Heart left ventricle (tissue), 16 donors: ENCODE measurements at regions not wholly inside any gene's neighbourhood (a gene's known extent, or its start where the extent isn't known, plus 50 kb on each side); places are given as distances from the start of the nearest gene placed in this dataset.

ENCODE experiments used
- ATAC-seq, 4 donors: fragments of 200-7000 bp; cut with Tn5 transposase; one replicate each; pipeline ENCODE4 v1.9.1; 2020 to 2022; ENCODE audit warnings: moderate library complexity in 4 of 4, mild to moderate bottlenecking in 3 of 4, moderate number of reproducible peaks in 1 of 4
- DNase-seq, 5 donors: peaks; one replicate each; pipeline ENCODE4 v3.0.0-alpha.2; 2020
- H3K27ac ChIP-seq, 12 donors: fragments of 200-600 bp; sonication (generic) in 4 of 12; one replicate each; pipeline versions ENCODE4 v1.5.0 to v1.8.0; 2016 to 2022; ENCODE audit warnings: mild to moderate bottlenecking in 2 of 12
- H3K27me3 ChIP-seq, 9 donors: fragments of 200-600 bp; sonication (generic) in 2 of 9; one replicate each; pipeline versions ENCODE4 v1.5.1 to v1.8.0; 2016 to 2022; ENCODE audit warnings: mild to moderate bottlenecking in 3 of 9
- H3K36me3 ChIP-seq, 9 donors: fragments of 200-600 bp; sonication (generic) in 2 of 9; one replicate each; pipeline versions ENCODE4 v1.5.0 to v1.8.0; 2018 to 2022; ENCODE audit warnings: mild to moderate bottlenecking in 2 of 9
- H3K4me1 ChIP-seq, 12 donors: fragments of 200-600 bp; sonication (generic) in 4 of 12; one replicate each; pipeline versions ENCODE4 v1.5.0 to v1.8.0; 2016 to 2022; ENCODE audit warnings: mild to moderate bottlenecking in 3 of 12
- H3K4me3 ChIP-seq, 12 donors: fragments of 200-600 bp; sonication (generic) in 4 of 12; one replicate each; pipeline versions ENCODE4 v1.5.0 to v1.8.0; 2017 to 2022; ENCODE audit warnings: mild to moderate bottlenecking in 9 of 12, moderate library complexity in 4 of 12
- H3K9me3 ChIP-seq, 12 donors: fragments of 200-600 bp; sonication (generic) in 4 of 12; one replicate each; pipeline versions ENCODE4 v1.5.0 to v1.8.0; 2016 to 2022; ENCODE audit warnings: mild to moderate bottlenecking in 1 of 12
- POLR2A ChIP-seq, 2 donors: fragments of 450-650 bp; IDR thresholded peaks; one replicate each; pipeline ENCODE4 v1.6.1; 2017; ENCODE audit warnings: antibody characterized with exemption in 2 of 2, mild to moderate bottlenecking in 2 of 2, moderate library complexity in 2 of 2
- WGBS, 4 donors: extraction: QIAGEN DNeasy Blood & Tissue Kit in 2 of 4; methylation state at CpG; one replicate each; pipeline versions ENCODE4 v1.1.5 to v1.1.7; 2013 to 2018; 5-methylcytosine and 5-hydroxymethylcytosine counted together
- intact Hi-C, 10 donors: fragments of 100-400 bp; cut with DNase I; formaldehyde crosslinking; loops; one replicate each; pipeline versions ENCODE4 v1.11.1 to v1.14.2; 2022
- TF ChIP-seq, protein P1 (sequence below), 12 donors: fragments of 200-600 bp; sonication (generic) in 4 of 12; IDR thresholded peaks; one replicate each; pipeline versions ENCODE4 v1.5.0 to v1.8.0; 2018 to 2022; ENCODE audit warnings: antibody characterized with exemption in 12 of 12, mild to moderate bottlenecking in 5 of 12
- donor health status: ischemic (EF 13 %, LVEDD 7.1; RV severe dilation, severe dysfunction).
- donor health status: healthy with polysubstance abuse.
- donor health status: DM: no; HTN: yes; CAD: no.
- donor health status: DM: no; HTN: no; CAD: no.
- donor health status: ischemic (EF 25% LVEDD 6.9; RV normal size, moderate dysfunction).
- donor health status: ischemic (EF 25% LVEDD 5.7; RV mildly dilated, moderate dysfunction).
- donor health status: healthy.
- donor health status: DM: yes; HTN: yes; CAD: no.
- donor health status: ischemic (EF 35%, LVEDD 5.7; RV mildly dilated, moderate dysfunction).
- donor health status: nonischemic (EF 11% LVEDD 7.7; RV severe dilation, severe dysfunction).
- donor health status: DM: yes; HTN: yes; CAD: no.
- donor health status: PGD.
- donor health status: ischemic (EF 29% LVEDD 5.4; RV normal size, mild dysfunction).
- donor health status: nonischemic (EF 23%, LVEDD 6.1; RV moderate dilation, normal function).

DNA sequence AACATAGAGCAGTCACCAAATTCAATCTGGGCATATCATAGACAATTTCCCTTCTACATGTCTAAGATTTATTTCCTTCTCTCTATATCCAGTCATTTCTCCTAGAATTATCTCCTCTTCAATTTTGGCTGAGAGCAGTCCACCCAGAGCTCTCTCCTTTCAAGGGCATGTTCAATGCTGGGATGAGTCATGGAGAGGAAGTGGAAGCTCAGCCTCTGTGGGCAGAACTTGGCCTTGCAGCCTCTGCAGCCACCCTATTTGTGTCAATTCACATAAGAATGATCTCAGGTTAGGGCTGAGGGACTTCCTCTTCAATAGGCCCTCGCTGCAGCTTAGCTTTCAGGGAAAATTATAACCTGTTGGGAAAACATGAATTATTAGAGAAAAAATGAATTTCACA, 560.8 kb downstream of the POM121L12 start:
- no peaks in the 10 kb centered on the region for H3K4me1 ChIP-seq
- H3K4me3 ChIP-seq = no peak overlapping the region
- DNase-seq (no peak), ATAC-seq (no peak)
- no peak overlapping the region for H3K27ac ChIP-seq
- no peaks in the 10 kb centered on the region for H3K9me3 ChIP-seq
- TF ChIP-seq, protein P1, sequence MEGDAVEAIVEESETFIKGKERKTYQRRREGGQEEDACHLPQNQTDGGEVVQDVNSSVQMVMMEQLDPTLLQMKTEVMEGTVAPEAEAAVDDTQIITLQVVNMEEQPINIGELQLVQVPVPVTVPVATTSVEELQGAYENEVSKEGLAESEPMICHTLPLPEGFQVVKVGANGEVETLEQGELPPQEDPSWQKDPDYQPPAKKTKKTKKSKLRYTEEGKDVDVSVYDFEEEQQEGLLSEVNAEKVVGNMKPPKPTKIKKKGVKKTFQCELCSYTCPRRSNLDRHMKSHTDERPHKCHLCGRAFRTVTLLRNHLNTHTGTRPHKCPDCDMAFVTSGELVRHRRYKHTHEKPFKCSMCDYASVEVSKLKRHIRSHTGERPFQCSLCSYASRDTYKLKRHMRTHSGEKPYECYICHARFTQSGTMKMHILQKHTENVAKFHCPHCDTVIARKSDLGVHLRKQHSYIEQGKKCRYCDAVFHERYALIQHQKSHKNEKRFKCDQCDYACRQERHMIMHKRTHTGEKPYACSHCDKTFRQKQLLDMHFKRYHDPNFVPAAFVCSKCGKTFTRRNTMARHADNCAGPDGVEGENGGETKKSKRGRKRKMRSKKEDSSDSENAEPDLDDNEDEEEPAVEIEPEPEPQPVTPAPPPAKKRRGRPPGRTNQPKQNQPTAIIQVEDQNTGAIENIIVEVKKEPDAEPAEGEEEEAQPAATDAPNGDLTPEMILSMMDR (IDR thresholded peaks at IDR 0.05) = no peak
- TF ChIP-seq POLR2A (IDR thresholded peaks at IDR 0.05) = no peak
- intact Hi-C loops = no loop called here
- H3K27me3 ChIP-seq = no peaks in the 10 kb centered on the region
- 41 to 56% (median 52%) methylated on average over 1 of the region's 1 CpG for WGBS, 4 donors
- H3K36me3 ChIP-seq = no peaks in the 10 kb centered on the region

DNA sequence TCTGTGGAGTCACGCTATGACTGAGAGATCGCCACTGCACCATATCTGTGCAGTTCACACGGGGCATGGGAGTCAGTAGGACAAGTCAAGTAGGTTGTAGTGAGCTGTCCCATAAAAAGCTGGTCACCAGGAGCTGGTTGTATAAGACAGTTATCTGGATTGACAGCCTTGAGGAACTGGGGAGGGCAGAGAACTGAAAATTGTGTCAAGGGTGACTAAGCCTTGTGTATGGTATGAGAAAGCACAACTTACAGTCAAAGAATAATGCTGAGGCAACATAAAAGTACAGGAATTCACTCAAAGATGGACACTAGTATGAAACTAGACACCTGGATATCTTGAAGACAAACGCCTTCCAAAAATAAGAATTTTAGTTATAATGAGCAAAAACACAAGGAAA, 564.9 kb downstream of the POM121L12 start:
- 77 to 87% (median 79%) methylated on average over 4 of the region's 4 CpGs for WGBS, 4 donors
- Histone ChIP-seq H3K4me3 (no peak overlapping the region), H3K36me3 (no peaks in the 10 kb centered on the region), H3K27ac (no peak overlapping the region), H3K27me3 (no peaks in the 10 kb centered on the region), H3K4me1 (no peaks in the 10 kb centered on the region), H3K9me3 (no peaks in the 10 kb centered on the region)
- DNase-seq = no peak
- ATAC-seq = no peak
- TF ChIP-seq, protein P1 (IDR thresholded peaks at IDR 0.05) = no peak
- no peak for TF ChIP-seq POLR2A (IDR thresholded peaks at IDR 0.05)
- intact Hi-C loops = loop anchor here in 1 of 10 donors (10.0 kb wide), 1 partner anchor 65 kb away; no protein-coding TSS in a partner anchor

DNA sequence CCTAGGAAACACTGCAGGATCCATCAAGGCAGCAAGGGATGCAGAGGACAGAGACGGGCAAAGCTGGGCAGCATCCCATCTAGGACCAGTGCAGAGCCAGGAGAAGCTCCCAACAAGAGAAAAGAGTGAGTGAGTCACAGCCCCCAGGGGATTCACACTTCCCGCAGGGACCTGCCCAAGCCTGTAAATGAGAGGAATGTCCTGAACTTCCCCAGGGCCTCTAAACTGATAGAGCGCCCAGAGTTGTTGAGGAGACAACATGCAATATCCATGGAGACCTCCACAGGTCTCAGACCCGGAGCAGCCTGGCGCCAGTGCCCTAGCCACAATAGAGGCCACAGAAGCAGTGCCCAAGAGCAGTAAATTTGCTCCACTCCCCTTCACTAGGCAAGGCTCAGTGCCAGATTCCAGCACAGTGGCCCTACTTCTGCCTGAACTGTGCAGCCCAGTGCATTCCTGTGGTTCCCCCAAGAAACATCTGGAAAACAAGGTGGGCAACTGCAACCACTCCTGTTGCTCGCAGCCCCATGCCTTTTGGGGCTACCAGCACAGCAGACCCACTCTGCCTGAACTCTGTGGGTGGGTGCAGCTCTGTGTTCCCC, 567.5 kb downstream of the POM121L12 start:
- peak in 1 of 4 donors; percentile 13 for ATAC-seq
- intact Hi-C loops = loop anchor here in 1 of 10 donors (10.0 kb wide), 1 partner anchor 62 kb away; no protein-coding TSS in a partner anchor
- no peaks in the 10 kb centered on the region for H3K4me1 ChIP-seq
- no peak for DNase-seq
- H3K9me3 ChIP-seq = no peaks in the 10 kb centered on the region
- TF ChIP-seq, protein P1 (IDR thresholded peaks at IDR 0.05) = no peak
- no peak for TF ChIP-seq POLR2A (IDR thresholded peaks at IDR 0.05)
- no peaks in the 10 kb centered on the region for H3K27me3 ChIP-seq
- no peak overlapping the region for H3K4me3 ChIP-seq
- 80 to 87% (median 85%) methylated on average over 4 to 6 of the region's 6 CpGs for WGBS, 4 donors
- H3K36me3 ChIP-seq = no peaks in the 10 kb centered on the region
- H3K27ac ChIP-seq = no peak overlapping the region

DNA sequence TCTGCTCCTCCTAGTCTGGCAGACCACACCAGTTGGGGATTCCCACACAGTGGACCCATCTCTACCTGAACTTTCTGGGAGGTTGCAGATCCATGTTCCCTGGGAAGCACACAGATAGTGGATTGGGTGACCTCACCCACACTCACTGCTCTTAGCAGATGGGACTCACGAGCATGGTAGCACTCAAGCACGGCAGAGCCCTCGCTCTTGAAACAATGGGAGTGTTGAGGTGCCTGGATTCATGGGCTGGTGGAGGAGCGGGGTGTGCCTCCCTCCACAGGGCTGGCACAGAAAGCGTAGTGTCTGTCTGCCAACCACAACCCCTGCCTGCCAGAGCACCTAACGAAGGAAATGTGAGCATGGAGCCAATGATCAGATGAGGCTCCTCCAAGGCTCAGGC, 568.0 kb downstream of the POM121L12 start:
- Histone ChIP-seq H3K4me1 (no peaks in the 10 kb centered on the region), H3K36me3 (no peaks in the 10 kb centered on the region), H3K27me3 (no peaks in the 10 kb centered on the region), H3K4me3 (no peak overlapping the region), H3K9me3 (no peaks in the 10 kb centered on the region), H3K27ac (no peak overlapping the region)
- intact Hi-C loops = loop anchor here in 1 of 10 donors (10.0 kb wide), 1 partner anchor 61 kb away; no protein-coding TSS in a partner anchor
- TF ChIP-seq POLR2A (IDR thresholded peaks at IDR 0.05) = no peak
- TF ChIP-seq, protein P1 (IDR thresholded peaks at IDR 0.05) = no peak
- DNase-seq = no peak
- 85 to 91% (median 86%) methylated on average over 5 to 6 of the region's 6 CpGs for WGBS, 4 donors
- ATAC-seq = no peak
